HG02610 (cell line): ENCODE measurements at regions not wholly inside any gene's neighbourhood (a gene's known extent, or its start where the extent isn't known, plus 50 kb on each side); places are given as distances from the start of the nearest gene placed in this dataset.
A peak's percentile ranks its signal among the peaks of the same experiment; 100 is the strongest.
"Not testable (repeated sequence)": the region's sequence is repeated elsewhere in the genome, so short reads cannot be mapped to it uniquely, and the experiment has no call there.

Source experiments
- ATAC-seq: cut with Tn5 transposase; IDR thresholded peaks from one replicate; pipeline ENCODE4 v1.9.1; 2021; ENCODE audit warnings: mild to moderate bottlenecking, moderate library complexity; ENCODE audit not compliant: unreplicated experiment

GRCh38 chrX:84856791-84857190 lies 146.9 kb upstream of the APOOL start:
- ATAC-seq, result not testable (repeated sequence)

- ATAC-seq, result not testable (repeated sequence)
These were observed 144.9 kb upstream of the APOOL start for GRCh38 chrX:84858771-84859170.

- no peak for ATAC-seq
These were observed 138.6 kb upstream of the APOOL start for GRCh38 chrX:84865113-84865512.

- ATAC-seq, result not testable (repeated sequence)
These were observed 133.4 kb upstream of the APOOL start for GRCh38 chrX:84870281-84870680.

- not testable (repeated sequence) for ATAC-seq
These were observed 131.4 kb upstream of the APOOL start for GRCh38 chrX:84872160-84872771.

- ATAC-seq, result no peak
These were observed 130.5 kb upstream of the APOOL start for GRCh38 chrX:84873176-84873575.

- no peak for ATAC-seq
These were observed 126.8 kb upstream of the APOOL start for GRCh38 chrX:84876876-84877275.

- no peak for ATAC-seq
These were observed 109.8 kb upstream of the APOOL start for GRCh38 chrX:84893897-84894296.

- ATAC-seq, result peak; percentile 45
These were observed 96.2 kb upstream of the APOOL start for GRCh38 chrX:84907324-84907968.

GRCh38 chrX:84909151-84909550 lies 94.5 kb upstream of the APOOL start:
- no peak for ATAC-seq

- no peak for ATAC-seq
These were observed 79.1 kb upstream of the APOOL start for GRCh38 chrX:84924624-84925023.

- no peak for ATAC-seq
These were observed 70.9 kb upstream of the APOOL start for GRCh38 chrX:84932814-84933213.

GRCh38 chrX:84933956-84934556 lies 69.6 kb upstream of the APOOL start:
- ATAC-seq, result no peak
